ENCODE measurements at regions not wholly inside any gene's neighbourhood (a gene's known extent, or its start where the extent isn't known, plus 50 kb on each side); places are given as distances from the start of the nearest gene placed in this dataset.

GRCh38 chr5:164708831-164709230, 1203.4 kb downstream of the MAT2B start (continued):
- TF ChIP-seq, protein P1, sequence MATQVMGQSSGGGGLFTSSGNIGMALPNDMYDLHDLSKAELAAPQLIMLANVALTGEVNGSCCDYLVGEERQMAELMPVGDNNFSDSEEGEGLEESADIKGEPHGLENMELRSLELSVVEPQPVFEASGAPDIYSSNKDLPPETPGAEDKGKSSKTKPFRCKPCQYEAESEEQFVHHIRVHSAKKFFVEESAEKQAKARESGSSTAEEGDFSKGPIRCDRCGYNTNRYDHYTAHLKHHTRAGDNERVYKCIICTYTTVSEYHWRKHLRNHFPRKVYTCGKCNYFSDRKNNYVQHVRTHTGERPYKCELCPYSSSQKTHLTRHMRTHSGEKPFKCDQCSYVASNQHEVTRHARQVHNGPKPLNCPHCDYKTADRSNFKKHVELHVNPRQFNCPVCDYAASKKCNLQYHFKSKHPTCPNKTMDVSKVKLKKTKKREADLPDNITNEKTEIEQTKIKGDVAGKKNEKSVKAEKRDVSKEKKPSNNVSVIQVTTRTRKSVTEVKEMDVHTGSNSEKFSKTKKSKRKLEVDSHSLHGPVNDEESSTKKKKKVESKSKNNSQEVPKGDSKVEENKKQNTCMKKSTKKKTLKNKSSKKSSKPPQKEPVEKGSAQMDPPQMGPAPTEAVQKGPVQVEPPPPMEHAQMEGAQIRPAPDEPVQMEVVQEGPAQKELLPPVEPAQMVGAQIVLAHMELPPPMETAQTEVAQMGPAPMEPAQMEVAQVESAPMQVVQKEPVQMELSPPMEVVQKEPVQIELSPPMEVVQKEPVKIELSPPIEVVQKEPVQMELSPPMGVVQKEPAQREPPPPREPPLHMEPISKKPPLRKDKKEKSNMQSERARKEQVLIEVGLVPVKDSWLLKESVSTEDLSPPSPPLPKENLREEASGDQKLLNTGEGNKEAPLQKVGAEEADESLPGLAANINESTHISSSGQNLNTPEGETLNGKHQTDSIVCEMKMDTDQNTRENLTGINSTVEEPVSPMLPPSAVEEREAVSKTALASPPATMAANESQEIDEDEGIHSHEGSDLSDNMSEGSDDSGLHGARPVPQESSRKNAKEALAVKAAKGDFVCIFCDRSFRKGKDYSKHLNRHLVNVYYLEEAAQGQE (IDR thresholded peaks at IDR 0.05; ENCODE audit: low read depth, low read length): no peak

GRCh38 chr5:164713682-164714081, 1208.3 kb downstream of the MAT2B start:
- H3K4me1 ChIP-seq (ENCODE audit: control insufficient read depth, insufficient read depth, low read length): no peaks in the 10 kb centered on the region
- no peaks in the 10 kb centered on the region for H3K9me3 ChIP-seq (replicated peaks; ENCODE audit: control insufficient read depth, insufficient read depth, low read length)
- no peaks in the 10 kb centered on the region for H4K20me1 ChIP-seq (ENCODE audit: control insufficient read depth, insufficient read depth)
- H3K27ac ChIP-seq (ENCODE audit: control insufficient read depth, insufficient read depth): no peak overlapping the region
- ChIA-PET RAD21 (ENCODE audit: unreplicated experiment) (interaction anchor here (0.5 to 1.4 kb wide), 2 partner anchors 8 to 513 kb away, joined by 3 to 4 read pairs; no protein-coding TSS in a partner anchor), POLR2A (interaction anchor here (0.6 kb wide), 1 partner anchor 50 kb away, joined by 4 read pairs; no protein-coding TSS in a partner anchor), SMC1A (ENCODE audit: uncharacterized antibody, unreplicated experiment) (interaction anchor here (1.4 to 2.6 kb wide), 4 partner anchors 12 to 47 kb away, joined by 3 to 10 read pairs (median 6); no protein-coding TSS in a partner anchor), CTCF (interaction anchor here (1.0 to 1.4 kb wide), 3 partner anchors 9 to 242 kb away, joined by 3 read pairs; no protein-coding TSS in a partner anchor)
- no peak for DNase-seq (ENCODE audit: low read depth, low spot score)
- no peak for FAIRE-seq
- no peaks in the 10 kb centered on the region for H3K79me2 ChIP-seq (ENCODE audit: control insufficient read depth, insufficient read depth, low read length)
- in situ Hi-C loops (cut with MboI) (no loop called here), intact Hi-C loops (cut with micrococcal nuclease; ENCODE audit: unreplicated experiment) (no loop called here)
- ATAC-seq: peak; percentile 19; the same call in 1 of the 3 replicates
- TF ChIP-seq USF2 (IDR thresholded peaks at IDR 0.05; ENCODE audit: borderline replicate concordance, low read depth, low read length) (no peak), SUPT20H (IDR thresholded peaks at IDR 0.05; ENCODE audit: borderline replicate concordance, control insufficient read depth, low read depth, low read length) (no peak)
- TF ChIP-seq, protein P2, sequence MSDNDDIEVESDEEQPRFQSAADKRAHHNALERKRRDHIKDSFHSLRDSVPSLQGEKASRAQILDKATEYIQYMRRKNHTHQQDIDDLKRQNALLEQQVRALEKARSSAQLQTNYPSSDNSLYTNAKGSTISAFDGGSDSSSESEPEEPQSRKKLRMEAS (IDR thresholded peaks at IDR 0.05; ENCODE audit: low read depth, low read length): no peak
- no peak overlapping the region for H3K9ac ChIP-seq (ENCODE audit: control insufficient read depth, insufficient read depth, low read length)
- no peak overlapping the region for H3K4me3 ChIP-seq
- no peaks in the 10 kb centered on the region for H3K36me3 ChIP-seq (ENCODE audit: control insufficient read depth in 2 of 2, insufficient read depth in 2 of 2, low read length in 1 of 2)
- H3K4me2 ChIP-seq (ENCODE audit: control insufficient read depth, insufficient read depth): no peak overlapping the region
- no peaks in the 10 kb centered on the region for H3K27me3 ChIP-seq (replicated peaks in 1 of 2; ENCODE audit: control insufficient read depth in 2 of 2, insufficient read depth in 2 of 2, low read length in 1 of 2)
- BruUV-seq (replicated peaks): no TSS peak
- WGBS (ENCODE audit: insufficient coverage, insufficient replicate concordance, low lambda C conversion rate, missing lambda C conversion rate): 3% methylated on average over 2 of the region's 2 CpGs
- no peak overlapping the region for H2AFZ ChIP-seq (ENCODE audit: control insufficient read depth, low read depth, low read length)

Measured in GM12878 (cell line).